ENCODE measurements at regions not wholly inside any gene's neighbourhood (a gene's known extent, or its start where the extent isn't known, plus 50 kb on each side); places are given as distances from the start of the nearest gene placed in this dataset.

- TF ChIP-seq CTCF (conservative IDR thresholded peaks at IDR 0.05; ENCODE audit: low read length) (peak; percentile 88), EZH2phosphoT487 (IDR thresholded peaks at IDR 0.05; ENCODE audit: borderline replicate concordance, low read depth, low read length) (no peak)
- Histone ChIP-seq H3K9me3 (ENCODE audit: low read length) (no peaks in the 10 kb centered on the region), H3K9me2 (ENCODE audit: insufficient read depth, low read length) (no peaks in the 10 kb centered on the region), H3K4me3 (ENCODE audit: low read depth, low read length, poor library complexity, severe bottlenecking) (no peak overlapping the region), H4K20me1 (ENCODE audit: insufficient read depth, low read length) (no peaks in the 10 kb centered on the region), H3K79me2 (ENCODE audit: insufficient read depth, low read depth, low read length) (no peaks in the 10 kb centered on the region), H3K4me1 (ENCODE audit: insufficient read depth, low read length, poor library complexity, severe bottlenecking) (no peaks in the 10 kb centered on the region), H2AFZ (ENCODE audit: low read length) (no peak overlapping the region), H3K27ac (ENCODE audit: low read depth, low read length, poor library complexity, severe bottlenecking) (no peak overlapping the region), H3K36me3 (ENCODE audit: insufficient read depth, low read length) (no peaks in the 10 kb centered on the region), H3K4me2 (ENCODE audit: low read length) (no peak overlapping the region)
- intact Hi-C loops (cut with micrococcal nuclease; ENCODE audit: unreplicated experiment): no loop called here
- no TSS peak for BruUV-seq (replicated peaks)
- DNase-seq (ENCODE audit: low spot score): peak; percentile 26
- POLR2A ChIA-PET: no interaction called here
- CTCF ChIA-PET (ENCODE audit: unreplicated experiment): no interaction called here
Measured at GRCh38 chr1:102174259-102174863, 177.6 kb upstream of the OLFM3 start.

- intact Hi-C loops (cut with micrococcal nuclease; ENCODE audit: unreplicated experiment): no loop called here
- H3K4me3 ChIP-seq (ENCODE audit: low read depth, low read length, poor library complexity, severe bottlenecking): no peak overlapping the region
- no peaks in the 10 kb centered on the region for H3K79me2 ChIP-seq (ENCODE audit: insufficient read depth, low read depth, low read length)
- POLR2A ChIA-PET: interaction anchor here (0.6 kb wide), 1 partner anchor 1336 kb away, joined by 3 read pairs; no protein-coding TSS in a partner anchor
- no peaks in the 10 kb centered on the region for H3K9me2 ChIP-seq (ENCODE audit: insufficient read depth, low read length)
- CTCF ChIA-PET (ENCODE audit: unreplicated experiment): no interaction called here
- H2AFZ ChIP-seq (ENCODE audit: low read length): no peak overlapping the region
- H4K20me1 ChIP-seq (ENCODE audit: insufficient read depth, low read length): no peaks in the 10 kb centered on the region
- no peaks in the 10 kb centered on the region for H3K4me1 ChIP-seq (ENCODE audit: insufficient read depth, low read length, poor library complexity, severe bottlenecking)
- TF ChIP-seq EZH2phosphoT487 (IDR thresholded peaks at IDR 0.05; ENCODE audit: borderline replicate concordance, low read depth, low read length) (no peak), CTCF (conservative IDR thresholded peaks at IDR 0.05; ENCODE audit: low read length) (no peak)
- BruUV-seq (replicated peaks): no TSS peak
- H3K36me3 ChIP-seq (ENCODE audit: insufficient read depth, low read length): no peaks in the 10 kb centered on the region
- H3K4me2 ChIP-seq (ENCODE audit: low read length): no peak overlapping the region
- no peak for DNase-seq (ENCODE audit: low spot score)
- no peak overlapping the region for H3K27ac ChIP-seq (ENCODE audit: low read depth, low read length, poor library complexity, severe bottlenecking)
- H3K9me3 ChIP-seq (ENCODE audit: low read length): no peaks in the 10 kb centered on the region
Measured at GRCh38 chr1:102172200-102172599, 175.5 kb upstream of the OLFM3 start.

GRCh38 chr1:102163799-102164198 is 167.1 kb upstream of the OLFM3 start:
- ChIA-PET CTCF (ENCODE audit: unreplicated experiment) (no interaction called here), POLR2A (interaction anchor here (0.7 to 1.2 kb wide), 2 partner anchors 12 to 25 kb away, joined by 3 to 4 read pairs; no protein-coding TSS in a partner anchor)
- no peaks in the 10 kb centered on the region for H3K36me3 ChIP-seq (ENCODE audit: insufficient read depth, low read length)
- H3K27ac ChIP-seq (ENCODE audit: low read depth, low read length, poor library complexity, severe bottlenecking): no peak overlapping the region
- TF ChIP-seq EZH2phosphoT487 (IDR thresholded peaks at IDR 0.05; ENCODE audit: borderline replicate concordance, low read depth, low read length) (no peak), CTCF (conservative IDR thresholded peaks at IDR 0.05; ENCODE audit: low read length) (no peak)
- DNase-seq (ENCODE audit: low spot score): no peak
- no peak overlapping the region for H2AFZ ChIP-seq (ENCODE audit: low read length)
- no TSS peak for BruUV-seq (replicated peaks)
- intact Hi-C loops (cut with micrococcal nuclease; ENCODE audit: unreplicated experiment): no loop called here
- no peaks in the 10 kb centered on the region for H3K4me1 ChIP-seq (ENCODE audit: insufficient read depth, low read length, poor library complexity, severe bottlenecking)
- no peak overlapping the region for H3K4me2 ChIP-seq (ENCODE audit: low read length)
- H3K9me3 ChIP-seq (ENCODE audit: low read length): no peaks in the 10 kb centered on the region
- H4K20me1 ChIP-seq (ENCODE audit: insufficient read depth, low read length): no peaks in the 10 kb centered on the region
- H3K9me2 ChIP-seq (ENCODE audit: insufficient read depth, low read length): no peaks in the 10 kb centered on the region
- no peak overlapping the region for H3K4me3 ChIP-seq (ENCODE audit: low read depth, low read length, poor library complexity, severe bottlenecking)
- no peaks in the 10 kb centered on the region for H3K79me2 ChIP-seq (ENCODE audit: insufficient read depth, low read depth, low read length)

Measured in OCI-LY7 (cell line).